ENCODE measurements at regions not wholly inside any gene's neighbourhood (a gene's known extent, or its start where the extent isn't known, plus 50 kb on each side); places are given as distances from the start of the nearest gene placed in this dataset.
A peak's percentile ranks its signal among the peaks of the same experiment; 100 is the strongest.

DNA sequence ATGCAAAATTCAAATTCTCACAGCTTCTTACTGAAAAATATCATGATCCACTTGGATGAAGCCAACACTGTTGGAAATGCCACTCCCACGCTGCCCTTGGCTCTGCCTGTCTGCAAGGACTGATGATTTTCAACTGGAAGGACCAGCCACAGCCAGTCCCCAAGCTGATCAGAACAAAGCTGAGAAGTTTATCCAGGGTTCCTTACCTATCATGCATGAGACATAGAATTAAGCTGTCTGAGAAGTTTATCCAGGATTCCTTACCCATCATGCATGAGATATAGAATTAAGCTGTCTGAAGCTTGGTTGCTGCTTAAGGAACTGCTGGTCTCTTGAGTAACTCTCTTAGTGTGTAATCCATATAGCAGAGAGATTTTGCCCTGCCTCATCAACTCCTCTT is 159.8 kb upstream of the TMEM260 start:
- TF ChIP-seq, protein P1, sequence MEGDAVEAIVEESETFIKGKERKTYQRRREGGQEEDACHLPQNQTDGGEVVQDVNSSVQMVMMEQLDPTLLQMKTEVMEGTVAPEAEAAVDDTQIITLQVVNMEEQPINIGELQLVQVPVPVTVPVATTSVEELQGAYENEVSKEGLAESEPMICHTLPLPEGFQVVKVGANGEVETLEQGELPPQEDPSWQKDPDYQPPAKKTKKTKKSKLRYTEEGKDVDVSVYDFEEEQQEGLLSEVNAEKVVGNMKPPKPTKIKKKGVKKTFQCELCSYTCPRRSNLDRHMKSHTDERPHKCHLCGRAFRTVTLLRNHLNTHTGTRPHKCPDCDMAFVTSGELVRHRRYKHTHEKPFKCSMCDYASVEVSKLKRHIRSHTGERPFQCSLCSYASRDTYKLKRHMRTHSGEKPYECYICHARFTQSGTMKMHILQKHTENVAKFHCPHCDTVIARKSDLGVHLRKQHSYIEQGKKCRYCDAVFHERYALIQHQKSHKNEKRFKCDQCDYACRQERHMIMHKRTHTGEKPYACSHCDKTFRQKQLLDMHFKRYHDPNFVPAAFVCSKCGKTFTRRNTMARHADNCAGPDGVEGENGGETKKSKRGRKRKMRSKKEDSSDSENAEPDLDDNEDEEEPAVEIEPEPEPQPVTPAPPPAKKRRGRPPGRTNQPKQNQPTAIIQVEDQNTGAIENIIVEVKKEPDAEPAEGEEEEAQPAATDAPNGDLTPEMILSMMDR (IDR thresholded peaks at IDR 0.05) = no peak
- Histone ChIP-seq H3K27me3 (no peaks in the 10 kb centered on the region), H3K36me3 (no peaks in the 10 kb centered on the region), H3K9me3 (no peaks in the 10 kb centered on the region), H3K4me3 (no peak overlapping the region), H3K4me1 (no peaks in the 10 kb centered on the region), H3K27ac (no peak overlapping the region)
- ATAC-seq (no peak), DNase-seq (no peak)
- intact Hi-C loops (cut with DNase I) = no loop called here

DNA sequence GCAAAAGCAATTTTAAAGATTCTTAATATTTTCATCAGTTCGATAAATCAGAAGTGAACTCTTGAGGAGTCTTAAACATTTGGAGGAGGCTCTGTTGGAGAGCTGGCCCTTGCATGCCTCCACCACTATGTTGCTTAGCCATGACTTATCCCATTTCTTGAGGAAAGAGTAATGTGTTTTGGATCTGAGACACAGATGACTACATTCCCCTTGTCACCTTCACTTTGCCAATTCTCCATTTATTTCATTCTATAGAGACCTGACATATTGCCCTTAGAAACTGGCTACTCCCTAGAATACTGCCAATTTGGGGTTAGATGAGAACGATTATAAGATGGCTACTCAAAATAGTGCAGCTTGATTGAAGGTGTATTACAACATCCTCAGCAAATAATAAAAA is 157.4 kb upstream of the TMEM260 start:
- Histone ChIP-seq H3K27me3 (no peaks in the 10 kb centered on the region), H3K36me3 (no peaks in the 10 kb centered on the region), H3K27ac (no peak overlapping the region), H3K9me3 (no peaks in the 10 kb centered on the region), H3K4me1 (no peaks in the 10 kb centered on the region), H3K4me3 (no peak overlapping the region)
- DNase-seq = no peak
- no peak for ATAC-seq
- intact Hi-C loops (cut with DNase I) = no loop called here
- TF ChIP-seq, protein P1 (IDR thresholded peaks at IDR 0.05) = no peak

DNA sequence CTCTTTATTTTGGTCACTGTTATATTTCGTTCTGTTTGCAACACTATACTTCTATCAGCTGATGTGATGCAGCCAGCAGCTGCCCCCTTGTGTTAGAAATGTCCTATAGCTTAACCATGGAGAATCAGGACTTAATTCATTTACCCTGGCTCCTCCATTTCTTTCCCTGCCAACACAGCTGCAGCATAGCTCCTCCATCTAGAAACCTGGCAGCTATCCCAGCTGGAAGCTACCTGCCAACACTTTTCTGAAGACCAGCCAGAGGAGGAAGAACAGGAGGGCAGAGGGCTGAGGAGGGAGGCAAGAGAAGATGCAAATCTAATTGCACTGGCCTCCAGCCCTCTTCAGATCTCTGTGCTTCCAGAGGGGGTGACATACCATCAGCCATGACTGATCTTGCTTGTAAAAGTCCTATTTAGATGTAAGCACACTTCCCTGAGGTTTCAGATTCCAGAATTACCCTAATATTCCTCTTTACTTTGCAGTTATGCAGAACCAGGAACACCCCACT is 156.8 kb upstream of the TMEM260 start:
- TF ChIP-seq, protein P1 (IDR thresholded peaks at IDR 0.05) = peak; percentile 59 to 62
- intact Hi-C loops (cut with DNase I) = no loop called here
- peak in 3 of 4 donors; percentile 54 to 90 (median 82) for DNase-seq

DNA sequence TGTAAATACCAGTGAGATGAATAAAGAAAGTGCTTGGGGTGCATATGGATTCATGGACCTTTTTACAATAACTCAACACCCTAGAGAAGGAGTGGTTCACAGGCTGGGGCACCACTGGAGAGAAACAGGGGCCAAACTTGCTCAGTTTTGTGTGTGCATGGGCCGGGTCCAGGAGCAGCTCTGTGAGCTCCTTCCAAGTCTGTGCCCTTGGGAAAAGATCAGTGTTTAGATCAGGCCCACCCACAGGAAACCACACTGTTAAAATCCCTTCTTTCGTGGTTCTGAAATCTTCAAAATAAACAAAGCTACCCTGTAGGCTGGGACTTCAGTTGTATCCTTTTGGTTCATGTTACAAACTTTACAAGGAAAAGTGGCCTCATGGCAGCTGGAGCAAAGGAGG is 156.1 kb upstream of the TMEM260 start:
- intact Hi-C loops (cut with DNase I) = no loop called here
- no peak for DNase-seq
- H3K4me1 ChIP-seq = no peaks in the 10 kb centered on the region

More for the DNA sequence above, 156.8 kb upstream of the TMEM260 start:
- Histone ChIP-seq H3K27me3 (no peaks in the 10 kb centered on the region), H3K36me3 (no peaks in the 10 kb centered on the region), H3K27ac (no peak overlapping the region), H3K9me3 (no peaks in the 10 kb centered on the region), H3K4me3 (no peak overlapping the region), H3K4me1 (no peaks in the 10 kb centered on the region)
- peak; percentile 98 for ATAC-seq

DNA sequence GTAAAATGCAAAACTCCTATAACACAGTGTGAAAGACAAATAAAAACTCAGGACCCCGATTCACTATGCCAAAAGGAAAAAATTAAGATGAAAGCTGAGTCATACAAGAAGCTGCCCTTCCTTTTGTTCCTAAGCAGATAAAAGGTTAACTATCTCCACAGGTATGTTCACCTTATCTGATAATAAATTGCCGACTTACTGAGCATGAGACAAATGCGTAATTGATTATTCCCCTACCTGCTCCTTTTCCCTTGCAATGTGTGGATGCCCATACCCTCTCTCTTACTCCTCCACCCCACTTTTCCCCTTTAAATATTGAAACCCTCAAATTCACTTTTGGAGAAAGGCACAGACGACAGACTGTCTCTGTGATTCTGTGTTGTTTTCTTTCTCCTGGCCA is 148.6 kb upstream of the TMEM260 start:
- no peak overlapping the region for H3K27ac ChIP-seq
- no peaks in the 10 kb centered on the region for H3K36me3 ChIP-seq
- ATAC-seq = no peak
- no peak overlapping the region for H3K4me3 ChIP-seq
- H3K9me3 ChIP-seq = peaks cover 0 to 4% of the 10 kb centered on the region in 2 donors
- intact Hi-C loops (cut with DNase I) = no loop called here
- no peak for DNase-seq
- H3K27me3 ChIP-seq = no peaks in the 10 kb centered on the region
- no peaks in the 10 kb centered on the region for H3K4me1 ChIP-seq
- TF ChIP-seq, protein P1 (IDR thresholded peaks at IDR 0.05) = no peak

More for the DNA sequence above, 156.1 kb upstream of the TMEM260 start:
- TF ChIP-seq, protein P1 (IDR thresholded peaks at IDR 0.05) = no peak
- no peak overlapping the region for H3K27ac ChIP-seq
- no peak overlapping the region for H3K4me3 ChIP-seq
- ATAC-seq = no peak
- H3K36me3 ChIP-seq = no peaks in the 10 kb centered on the region
- no peaks in the 10 kb centered on the region for H3K9me3 ChIP-seq
- H3K27me3 ChIP-seq = no peaks in the 10 kb centered on the region
